PC-3 (cell line): ENCODE measurements at regions not wholly inside any gene's neighbourhood (a gene's known extent, or its start where the extent isn't known, plus 50 kb on each side); places are given as distances from the start of the nearest gene placed in this dataset.

Source experiments
- ATAC-seq: fragments of 200-7000 bp; cut with Tn5 transposase; 2 replicates; pipeline ENCODE4 v1.9.1; 2020; ENCODE audit warnings: mild to moderate bottlenecking, moderate library complexity
- BruUV-seq: library from RNA; stranded (reverse); fragments of 400-500 nt; replicated peaks from 2 replicates; lab custom pipeline; 2021; lab: Mats Ljungman, UMichigan
- CTCF ChIA-PET: fragments of 300-600 bp; sonication (Branson Sonifier 250); formaldehyde crosslinking; loops from one replicate; lab custom pipeline; 2022; ENCODE audit warnings: antibody characterized with exemption; lab: Charles Lee
- POLR2A ChIA-PET: fragments of 300-600 bp; sonication (Branson Sonifier 250); formaldehyde crosslinking; loops from one replicate; lab custom pipeline; 2022; ENCODE audit warnings: antibody characterized with exemption; ENCODE audit not compliant: unreplicated experiment; lab: Charles Lee
- DNase-seq: peaks from one replicate; pipeline ENCODE4 v3.0.0-alpha.2; 2015
- H2AFZ ChIP-seq: fragments of 300-600 bp; sonication (generic); 2 replicates; pipeline ENCODE4 v1.6.0; 2016; ENCODE audit warnings: antibody characterized with exemption, low read length
- H3F3A ChIP-seq: fragments of 300-600 bp; sonication (generic); one replicate; pipeline ENCODE4 v1.6.0; 2017; ENCODE audit warnings: antibody characterized with exemption, low read length, control low read depth, mild to moderate bottlenecking; ENCODE audit not compliant: unreplicated experiment
- H3K27ac ChIP-seq: fragments of 300-600 bp; sonication (generic); 2 replicates; pipeline ENCODE4 v1.5.1; 2016; ENCODE audit warnings: mild to moderate bottlenecking, low read length
- H3K27me3 ChIP-seq: fragments of 300-600 bp; sonication (generic); 2 replicates; pipeline ENCODE4 v1.6.1; 2016; ENCODE audit warnings: low read length, mixed read lengths
- H3K36me3 ChIP-seq: fragments of 300-600 bp; sonication (generic); 2 replicates; pipeline ENCODE4 v1.6.1; 2016; ENCODE audit warnings: low read depth, mixed run types, low read length, mixed read lengths
- H3K4me1 ChIP-seq: fragments of 300-600 bp; sonication (generic); 2 replicates; pipeline ENCODE4 v1.5.1; 2016; ENCODE audit warnings: low read length; ENCODE audit not compliant: insufficient read depth
- H3K4me2 ChIP-seq: fragments of 300-600 bp; sonication (generic); 2 replicates; pipeline ENCODE4 v1.6.0; 2016; ENCODE audit warnings: low read length
- H3K4me3 ChIP-seq: fragments of 300-600 bp; sonication (generic); 2 replicates; pipeline ENCODE4 v1.5.1; 2016; ENCODE audit warnings: mild to moderate bottlenecking, low read length, mixed read lengths
- H3K79me2 ChIP-seq: fragments of 300-600 bp; sonication (generic); 2 replicates; pipeline ENCODE4 v1.6.1; 2017; ENCODE audit warnings: low read length, mixed read lengths
- H3K9ac ChIP-seq: fragments of 300-600 bp; sonication (generic); 2 replicates; pipeline ENCODE4 v1.6.0; 2016; ENCODE audit warnings: mild to moderate bottlenecking, low read length
- H3K9me2 ChIP-seq: fragments of 300-600 bp; sonication (generic); replicated peaks from 2 replicates; pipeline ENCODE4 v1.6.1; 2016; ENCODE audit warnings: mixed run types, low read length, mixed read lengths
- H3K9me3 ChIP-seq: fragments of 300-600 bp; sonication (generic); 2 replicates; pipeline ENCODE4 v1.6.1; 2016; ENCODE audit warnings: low read length, mixed read lengths
- H4K20me1 ChIP-seq: fragments of 300-600 bp; sonication (generic); 2 replicates; pipeline ENCODE4 v1.6.1; 2016; ENCODE audit warnings: low read length, mixed read lengths
- EZH2 ChIP-seq: fragments of 300-600 bp; sonication (generic); IDR thresholded peaks from one replicate; pipeline ENCODE4 v1.6.1; 2017; ENCODE audit warnings: antibody characterized with exemption, mild to moderate bottlenecking, low read length; ENCODE audit not compliant: unreplicated experiment
- EZH2phosphoT487 ChIP-seq: fragments of 300-600 bp; sonication (generic); IDR thresholded peaks from 2 replicates; pipeline ENCODE4 v1.6.1; 2018; ENCODE audit warnings: mild to moderate bottlenecking, antibody characterized with exemption, low read length, borderline replicate concordance
- intact Hi-C: fragments of 100-400 bp; cut with micrococcal nuclease; formaldehyde crosslinking; loops from 2 replicates; pipeline ENCODE4 v1.9.0; 2023
- TF ChIP-seq, protein P1 (sequence below): fragments of 300-600 bp; sonication (generic); conservative IDR thresholded peaks from 2 replicates; pipeline ENCODE4 v1.5.1; 2017; ENCODE audit warnings: antibody characterized with exemption, low read depth, mild to moderate bottlenecking, low read length

GRCh38 chr7:47643716-47644400 lies 61.9 kb upstream of the TNS3 start:
- Histone ChIP-seq H3K36me3 (no peaks in the 10 kb centered on the region), H3K9me3 (peaks cover 7% of the 10 kb centered on the region; the same call in 1 of the 2 replicates), H3K9me2 (no peaks in the 10 kb centered on the region), H3K4me2 (no peak overlapping the region), H3K4me1 (no peaks in the 10 kb centered on the region), H3K9ac (no peak overlapping the region), H3K27ac (no peak overlapping the region), H2AFZ (no peak overlapping the region), H3K79me2 (no peaks in the 10 kb centered on the region), H3F3A (no peaks in the 10 kb centered on the region), H3K4me3 (no peak overlapping the region), H4K20me1 (no peaks in the 10 kb centered on the region), H3K27me3 (no peaks in the 10 kb centered on the region)
- no peak for TF ChIP-seq EZH2phosphoT487
- TF ChIP-seq EZH2, result no peak
- TF ChIP-seq, protein P1, sequence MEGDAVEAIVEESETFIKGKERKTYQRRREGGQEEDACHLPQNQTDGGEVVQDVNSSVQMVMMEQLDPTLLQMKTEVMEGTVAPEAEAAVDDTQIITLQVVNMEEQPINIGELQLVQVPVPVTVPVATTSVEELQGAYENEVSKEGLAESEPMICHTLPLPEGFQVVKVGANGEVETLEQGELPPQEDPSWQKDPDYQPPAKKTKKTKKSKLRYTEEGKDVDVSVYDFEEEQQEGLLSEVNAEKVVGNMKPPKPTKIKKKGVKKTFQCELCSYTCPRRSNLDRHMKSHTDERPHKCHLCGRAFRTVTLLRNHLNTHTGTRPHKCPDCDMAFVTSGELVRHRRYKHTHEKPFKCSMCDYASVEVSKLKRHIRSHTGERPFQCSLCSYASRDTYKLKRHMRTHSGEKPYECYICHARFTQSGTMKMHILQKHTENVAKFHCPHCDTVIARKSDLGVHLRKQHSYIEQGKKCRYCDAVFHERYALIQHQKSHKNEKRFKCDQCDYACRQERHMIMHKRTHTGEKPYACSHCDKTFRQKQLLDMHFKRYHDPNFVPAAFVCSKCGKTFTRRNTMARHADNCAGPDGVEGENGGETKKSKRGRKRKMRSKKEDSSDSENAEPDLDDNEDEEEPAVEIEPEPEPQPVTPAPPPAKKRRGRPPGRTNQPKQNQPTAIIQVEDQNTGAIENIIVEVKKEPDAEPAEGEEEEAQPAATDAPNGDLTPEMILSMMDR, result no peak
- POLR2A ChIA-PET, result no interaction called here
- DNase-seq, result no peak
- intact Hi-C loops, result no loop called here
- ATAC-seq, result no peak
- CTCF ChIA-PET, result no interaction called here
- BruUV-seq, result no TSS peak

- CTCF ChIA-PET, result no interaction called here
These were observed 58.4 kb upstream of the TNS3 start for GRCh38 chr7:47640265-47640664.

More at GRCh38 chr7:47640265-47640664, 58.4 kb upstream of the TNS3 start:
- no peaks in the 10 kb centered on the region for H3K79me2 ChIP-seq
- H3K4me1 ChIP-seq, result peaks cover 5% of the 10 kb centered on the region
- DNase-seq (no peak), ATAC-seq (no peak)
- H3K9me2 ChIP-seq, result no peaks in the 10 kb centered on the region
- H3K9ac ChIP-seq, result no peak overlapping the region
- POLR2A ChIA-PET, result no interaction called here
- no peak overlapping the region for H3K4me2 ChIP-seq
- no peak overlapping the region for H2AFZ ChIP-seq
- TF ChIP-seq, protein P1, result no peak
- TF ChIP-seq EZH2 (no peak), EZH2phosphoT487 (no peak)
- H3K27ac ChIP-seq, result no peak overlapping the region
- BruUV-seq, result no TSS peak
- H3K9me3 ChIP-seq, result peaks cover 7% of the 10 kb centered on the region; the same call in 1 of the 2 replicates
- no peak overlapping the region for H3K4me3 ChIP-seq
- H3K27me3 ChIP-seq, result no peaks in the 10 kb centered on the region
- no peaks in the 10 kb centered on the region for H3F3A ChIP-seq
- no peaks in the 10 kb centered on the region for H4K20me1 ChIP-seq
- no peaks in the 10 kb centered on the region for H3K36me3 ChIP-seq
- intact Hi-C loops, result no loop called here
